GM19239 (cell line): ENCODE measurements at regions not wholly inside any gene's neighbourhood (a gene's known extent, or its start where the extent isn't known, plus 50 kb on each side); places are given as distances from the start of the nearest gene placed in this dataset.
"Not testable (repeated sequence)": the region's sequence is repeated elsewhere in the genome, so short reads cannot be mapped to it uniquely, and the experiment has no call there.

Source experiments
- DNase-seq: peaks from one replicate; pipeline ENCODE4 v3.0.0; 2011; ENCODE audit warnings: low spot score; ENCODE audit not compliant: insufficient read length
- FAIRE-seq: peaks from 2 replicates; lab custom pipeline; 2011; peaks lifted over from hg19 to GRCh38; lab: Jason Lieb, UNC

DNA sequence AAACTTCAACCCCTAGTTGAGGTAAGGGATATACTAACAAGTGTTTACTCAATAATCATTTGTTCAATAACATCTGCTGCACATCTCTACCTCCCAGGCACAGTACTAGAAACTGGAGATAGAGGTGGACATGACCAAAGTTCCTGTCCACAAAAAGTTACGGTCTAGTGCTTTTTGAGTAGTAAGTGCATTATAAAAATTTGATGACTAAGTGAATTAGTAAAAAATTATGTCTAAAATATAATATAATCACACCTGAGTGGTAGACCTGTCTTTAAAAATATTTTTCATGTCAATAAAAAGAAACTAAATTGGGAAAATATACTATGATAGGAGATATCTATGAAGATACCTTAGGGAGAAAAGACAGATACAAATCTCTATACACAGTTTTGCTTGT lies 121.5 kb upstream of the FHIT start:
- FAIRE-seq (no peak), DNase-seq (no peak)

DNA sequence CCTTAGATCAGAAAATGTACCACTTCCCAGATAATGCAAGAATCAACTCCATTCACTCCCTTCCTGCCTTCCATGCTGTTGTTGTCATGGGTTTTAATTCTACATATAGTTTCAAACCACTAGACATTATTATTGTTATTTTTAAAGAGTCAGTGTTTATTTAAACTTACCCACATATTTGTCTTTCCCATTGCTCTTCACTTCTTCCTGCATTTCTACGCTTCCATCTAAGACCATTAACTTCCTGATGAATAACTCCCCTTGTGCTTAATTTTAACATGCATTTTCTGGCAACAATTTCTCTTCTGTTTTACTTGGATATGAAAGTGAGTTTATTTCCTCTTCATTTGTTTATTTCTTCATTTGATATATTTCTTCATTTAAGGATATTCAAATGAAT lies 127.1 kb upstream of the FHIT start:
- FAIRE-seq (no peak), DNase-seq (no peak)

DNA sequence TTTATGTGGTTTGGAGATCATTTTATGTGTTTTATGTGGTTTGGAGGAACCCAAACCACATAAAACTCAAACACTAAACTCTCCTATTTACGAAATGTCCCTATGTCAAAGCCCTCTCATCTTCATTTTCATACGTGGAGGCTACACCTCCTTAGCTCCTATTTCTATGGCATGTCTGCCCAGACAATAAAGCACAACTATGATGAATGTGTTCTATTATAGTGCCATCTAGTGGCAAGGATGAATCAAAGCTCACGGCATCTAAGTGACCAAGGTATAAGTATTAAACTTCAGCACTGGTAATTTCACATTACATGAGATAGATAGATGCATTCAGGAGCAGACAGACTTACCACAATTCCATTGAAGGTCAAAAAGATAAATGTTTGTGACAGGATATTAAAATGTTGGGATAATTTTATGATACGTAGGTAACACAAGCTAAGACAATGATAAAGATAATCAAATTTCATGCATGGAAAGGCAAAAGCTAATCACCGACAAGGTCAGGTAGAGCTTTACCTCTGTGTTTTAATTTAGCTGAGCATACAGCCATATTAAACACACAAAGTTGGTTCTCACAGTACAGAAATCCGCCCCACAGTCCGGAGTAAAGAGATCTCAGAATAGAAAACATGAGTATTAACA lies 130.6 kb upstream of the FHIT start:
- FAIRE-seq: peak; percentile 96
- DNase-seq: peak; percentile 30

DNA sequence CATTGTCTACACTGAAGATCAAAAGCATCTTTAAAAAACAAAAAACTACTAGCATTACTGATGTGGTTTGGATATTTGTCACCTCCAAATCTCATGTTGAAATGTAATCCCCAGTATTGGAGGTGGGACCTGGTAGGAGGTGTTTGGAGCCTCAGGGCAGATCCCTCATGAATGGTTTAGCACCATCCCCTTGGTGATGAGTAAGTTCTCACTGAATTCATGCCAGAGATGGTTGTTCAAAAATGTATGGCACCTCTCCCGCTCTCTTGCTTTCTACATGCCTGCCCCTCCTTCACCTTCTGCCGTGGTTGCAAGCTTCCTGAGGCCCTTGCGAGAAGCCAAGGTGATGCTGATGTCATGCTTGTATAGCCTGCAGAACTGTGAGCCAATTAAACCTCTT lies 136.6 kb upstream of the FHIT start:
- no peak for FAIRE-seq

DNA sequence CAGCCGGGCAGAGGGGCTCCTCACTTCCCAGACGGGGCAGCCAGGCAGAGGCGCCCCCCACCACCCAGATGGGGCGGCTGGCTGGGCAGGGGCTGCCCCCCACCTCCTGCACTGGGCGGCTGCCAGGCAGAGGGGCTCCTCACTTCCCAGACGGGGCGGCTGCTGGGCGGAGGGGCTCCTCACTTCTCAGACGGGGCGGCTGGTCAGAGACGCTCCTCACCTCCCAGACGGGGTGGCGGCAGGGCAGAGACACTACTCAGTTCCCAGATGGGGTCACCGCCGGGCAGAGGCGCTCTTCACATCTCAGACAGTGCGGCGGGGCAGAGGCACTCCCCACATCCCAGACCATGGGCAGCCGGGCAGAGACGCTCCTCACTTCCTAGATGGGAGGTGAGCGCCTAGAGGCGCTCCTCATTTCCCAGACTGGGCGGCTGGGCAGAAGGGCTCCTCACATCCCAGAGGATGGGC lies 142.3 kb upstream of the FHIT start:
- FAIRE-seq, DNase-seq: not testable (repeated sequence)

More for the DNA sequence above, 136.6 kb upstream of the FHIT start:
- DNase-seq: no peak

DNA sequence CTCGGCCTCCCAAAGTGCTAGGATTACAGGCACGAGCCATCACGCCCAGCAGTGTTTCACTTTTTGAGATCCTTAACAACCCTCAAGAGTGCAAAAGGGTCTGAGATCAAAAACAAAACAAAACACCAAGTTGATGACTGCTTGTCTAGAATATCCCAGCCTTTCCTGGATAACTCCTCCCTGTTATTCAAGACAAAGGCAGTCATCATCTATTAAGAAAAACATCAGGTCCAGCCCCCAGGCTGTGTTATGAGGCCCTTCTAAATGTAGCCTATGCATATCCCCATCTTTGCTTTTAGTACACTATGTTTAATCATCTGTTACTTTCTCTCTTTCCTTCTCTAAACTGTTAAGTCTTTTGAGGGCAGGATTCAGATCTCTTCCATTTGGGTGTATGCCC lies 150.1 kb upstream of the FHIT start:
- FAIRE-seq (no peak), DNase-seq (no peak)

DNA sequence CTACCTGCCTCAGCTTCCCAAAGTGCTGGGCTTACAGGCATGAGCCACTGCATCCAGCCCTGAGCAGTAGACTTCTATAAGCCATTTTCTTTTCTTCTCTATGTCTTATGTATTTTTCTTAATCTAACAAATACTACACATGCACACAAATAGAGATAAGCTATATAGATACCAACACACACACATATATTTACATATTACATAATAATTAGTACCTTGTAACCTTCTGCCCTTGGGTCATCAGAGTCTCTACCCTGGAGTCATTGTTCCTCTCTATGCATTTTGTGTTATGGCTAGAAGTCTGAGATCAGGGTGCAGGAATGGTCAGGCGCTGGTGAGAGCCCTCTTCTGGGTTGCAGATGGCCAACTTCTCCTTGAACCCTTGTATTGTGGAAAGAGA lies 154.0 kb upstream of the PTPRG start:
- FAIRE-seq: no peak
- DNase-seq: no peak

DNA sequence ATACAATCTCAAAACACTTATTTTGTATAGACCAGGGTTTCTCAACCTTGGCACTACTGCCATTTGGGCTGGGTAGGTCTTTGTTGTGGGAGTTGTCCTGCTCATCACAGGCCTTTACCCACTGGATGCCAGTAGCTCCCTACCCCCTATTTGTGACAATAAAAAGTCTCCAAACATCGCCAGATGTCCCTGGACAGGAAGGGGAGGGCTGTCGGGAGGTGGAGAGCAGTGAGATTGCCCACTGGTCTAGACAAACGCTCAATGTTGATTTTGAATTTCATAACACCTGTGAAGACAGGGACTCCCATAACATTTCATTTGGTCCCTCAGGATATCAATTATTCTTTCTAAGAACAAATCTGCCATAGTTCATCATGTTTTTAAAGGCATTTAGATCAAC lies 151.7 kb upstream of the PTPRG start:
- FAIRE-seq: no peak
- DNase-seq: no peak

DNA sequence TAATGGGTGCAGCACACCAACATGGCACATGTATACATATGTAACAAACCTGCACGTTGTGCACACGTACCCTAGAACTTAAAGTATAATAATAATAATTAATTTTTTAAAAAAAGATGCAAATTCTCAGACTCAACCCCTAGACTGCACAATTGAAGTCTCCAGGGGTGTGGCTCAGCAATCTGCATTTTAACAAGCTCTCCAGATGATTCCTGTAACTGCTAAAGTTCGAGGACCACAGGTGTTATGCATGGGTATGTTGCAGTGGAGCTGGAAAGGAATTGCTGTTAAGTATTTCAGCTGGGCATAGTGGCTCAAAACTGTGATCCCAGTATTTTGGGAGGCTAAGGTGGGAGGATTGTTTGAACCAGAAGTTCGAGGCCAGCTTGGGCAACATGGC lies 151.0 kb upstream of the PTPRG start:
- not testable (repeated sequence) for FAIRE-seq, DNase-seq

DNA sequence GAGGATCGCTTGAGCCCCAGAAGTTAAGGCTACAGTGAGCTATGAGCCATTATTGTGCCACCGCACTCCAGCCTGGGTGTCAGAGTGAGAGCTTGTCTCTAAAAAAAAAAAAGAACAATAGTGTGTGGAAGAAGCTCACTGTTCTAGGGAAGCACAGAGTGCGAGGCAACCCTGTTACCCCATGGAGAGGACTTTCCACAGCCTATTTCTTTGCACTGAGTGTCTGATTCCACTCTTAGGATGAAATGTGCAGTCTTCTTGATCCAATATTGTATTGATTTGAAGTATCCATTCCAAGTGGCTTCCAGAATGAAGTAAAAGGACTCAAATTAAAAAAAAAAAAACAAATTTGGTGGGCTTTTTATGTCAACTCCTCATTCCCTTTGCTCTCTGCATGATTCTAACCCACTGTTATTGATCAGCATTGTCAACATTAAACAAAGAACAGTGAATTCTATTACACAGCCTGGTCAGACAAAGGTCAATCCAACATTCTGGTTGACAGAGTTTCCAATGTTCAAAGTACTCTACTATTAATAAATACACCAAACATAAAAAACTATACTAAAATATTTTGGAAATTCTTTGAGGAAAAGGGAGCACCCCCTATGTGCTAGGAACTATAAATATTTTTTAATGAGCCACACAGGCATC lies 150.2 kb upstream of the PTPRG start:
- DNase-seq (no peak), FAIRE-seq (no peak)

DNA sequence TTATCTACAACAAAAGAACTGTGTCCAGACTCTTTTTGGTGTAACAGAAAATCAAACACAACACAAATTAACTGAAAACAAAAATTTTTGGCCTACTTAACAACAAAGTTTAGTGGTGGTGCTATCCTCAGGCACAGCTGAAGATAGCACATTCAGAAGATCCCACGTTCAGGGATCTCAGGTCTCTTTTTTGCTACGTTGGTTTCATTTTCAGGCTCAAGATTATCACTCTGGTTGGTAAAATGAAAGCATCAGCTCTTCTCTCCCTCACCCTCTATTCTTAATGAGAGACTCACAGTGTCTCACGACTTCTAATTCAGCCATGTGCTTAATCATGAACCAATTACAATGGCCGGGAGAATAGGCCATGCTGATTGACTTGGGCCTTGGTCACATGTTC lies 146.9 kb upstream of the PTPRG start:
- FAIRE-seq (no peak), DNase-seq (no peak)

DNA sequence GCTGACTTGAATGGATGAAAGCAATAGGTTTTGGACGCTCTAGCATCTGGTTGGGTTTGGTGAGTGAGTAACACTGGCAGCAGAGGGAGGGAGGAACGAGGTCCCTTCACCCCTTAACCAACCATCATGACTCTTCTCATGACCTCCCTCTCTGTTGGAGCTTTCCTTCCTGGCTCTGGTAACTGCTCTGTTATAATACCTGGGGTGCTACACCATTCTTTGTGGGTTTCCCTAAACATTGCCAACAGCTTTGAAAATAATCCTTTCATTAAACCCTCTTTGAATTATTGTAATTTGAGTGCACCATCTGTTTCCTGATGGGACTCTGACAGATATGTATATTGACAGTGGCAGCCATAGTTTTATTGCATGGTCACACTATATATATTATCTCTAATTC lies 146.2 kb upstream of the PTPRG start:
- DNase-seq (no peak), FAIRE-seq (no peak)

DNA sequence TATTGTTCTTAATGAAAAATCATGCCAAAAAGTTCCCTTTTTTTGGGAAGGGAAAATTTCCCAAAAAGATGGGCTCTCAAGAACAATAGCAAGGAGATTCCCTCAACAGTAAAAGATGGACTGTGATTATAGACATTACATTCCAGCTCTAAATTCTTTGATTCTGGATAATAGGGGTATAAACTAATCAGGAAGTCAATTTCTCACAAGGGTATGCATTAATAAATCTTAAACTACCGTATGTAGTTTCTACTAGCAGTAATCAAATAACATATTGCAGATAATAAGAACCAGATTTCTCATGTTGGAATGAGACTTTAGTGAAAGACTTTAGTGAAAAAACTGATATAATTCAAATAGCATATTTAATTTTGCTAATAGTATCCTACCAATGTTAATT lies 144.8 kb upstream of the PTPRG start:
- no peak for FAIRE-seq
- no peak for DNase-seq

DNA sequence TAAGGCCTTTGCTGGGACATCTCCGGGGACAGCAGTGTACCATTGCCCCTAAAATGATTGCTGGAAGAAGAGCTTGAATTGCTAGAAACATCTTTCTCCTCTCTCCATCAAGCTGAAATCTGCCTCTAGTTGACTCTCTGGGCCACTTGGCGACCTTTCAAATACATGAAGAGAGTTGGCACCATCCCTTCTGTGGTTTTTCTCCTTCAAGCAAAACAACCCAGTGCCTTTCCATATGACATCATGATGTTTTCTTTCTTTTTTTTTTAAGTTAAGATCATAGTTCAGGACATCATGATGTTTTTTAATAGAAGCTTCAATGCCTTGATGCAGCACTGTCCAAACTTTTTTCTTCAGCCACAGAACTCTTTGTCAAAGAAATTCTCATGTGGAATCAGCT lies 144.0 kb upstream of the PTPRG start:
- DNase-seq (no peak), FAIRE-seq (no peak)

DNA sequence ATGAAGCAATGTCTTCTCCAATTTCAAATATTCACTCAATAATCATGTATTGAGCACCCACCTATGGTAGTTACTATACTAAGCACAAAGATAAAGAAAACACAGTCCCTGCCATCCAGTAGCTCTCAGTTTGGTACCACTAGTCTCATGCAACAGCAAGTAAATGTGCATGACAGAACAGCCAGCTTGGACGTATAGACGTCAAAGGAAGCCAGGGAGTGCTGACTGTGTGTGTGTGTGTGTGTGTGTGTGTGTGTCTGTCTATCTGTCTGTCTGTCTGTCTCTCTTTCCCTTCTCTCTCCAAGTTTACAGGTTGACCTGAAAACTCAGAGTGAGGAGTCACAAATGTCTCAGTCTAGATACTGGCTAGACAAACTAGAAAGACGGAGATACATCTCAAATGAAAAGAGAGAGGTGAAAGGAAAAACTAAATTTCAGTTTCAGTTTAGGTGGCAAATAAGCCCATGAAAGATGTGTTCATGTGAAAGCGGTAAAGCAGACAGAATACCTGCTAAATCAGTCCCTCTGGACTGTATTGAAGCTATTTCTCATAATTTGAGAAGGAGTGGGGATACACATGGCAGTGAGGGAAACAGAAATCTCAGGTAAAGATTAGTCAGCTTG lies 141.1 kb upstream of the PTPRG start:
- FAIRE-seq (peak; percentile 73), DNase-seq (peak; percentile 9)

DNA sequence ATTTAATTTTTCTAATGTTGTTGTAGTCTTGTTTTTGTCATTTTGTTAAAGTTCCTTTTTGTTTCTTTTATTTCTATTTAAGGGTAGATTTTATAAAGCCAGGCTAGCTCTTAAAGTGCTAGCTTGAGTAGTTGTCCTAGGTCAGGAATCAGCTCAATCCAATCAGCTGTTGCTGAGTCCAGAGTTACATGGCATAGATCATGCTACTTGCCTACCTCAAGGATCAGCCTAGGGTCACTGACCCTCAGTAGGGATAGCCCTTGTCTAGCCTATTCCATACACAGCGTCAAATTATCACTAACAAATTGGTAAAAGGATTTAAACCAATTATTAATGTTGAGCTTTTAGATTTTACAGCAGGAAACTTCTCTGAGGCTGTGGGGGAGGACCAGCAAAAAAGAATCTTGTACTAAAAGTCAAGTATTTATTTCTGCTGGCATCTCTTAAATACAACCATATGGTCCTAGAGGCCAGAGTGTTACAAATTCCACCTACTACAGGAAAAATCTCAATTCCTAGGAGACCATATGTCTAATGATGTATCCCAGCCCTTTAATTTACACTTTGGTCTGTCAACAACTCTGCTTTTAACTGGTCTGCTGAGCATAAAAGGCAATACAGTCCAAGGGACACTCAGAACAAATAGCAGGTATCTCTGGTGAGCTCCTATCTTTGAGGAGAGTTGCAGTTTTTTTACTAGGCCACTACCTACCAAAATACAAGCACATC lies 138.3 kb upstream of the PTPRG start:
- DNase-seq: no peak
- FAIRE-seq: no peak

DNA sequence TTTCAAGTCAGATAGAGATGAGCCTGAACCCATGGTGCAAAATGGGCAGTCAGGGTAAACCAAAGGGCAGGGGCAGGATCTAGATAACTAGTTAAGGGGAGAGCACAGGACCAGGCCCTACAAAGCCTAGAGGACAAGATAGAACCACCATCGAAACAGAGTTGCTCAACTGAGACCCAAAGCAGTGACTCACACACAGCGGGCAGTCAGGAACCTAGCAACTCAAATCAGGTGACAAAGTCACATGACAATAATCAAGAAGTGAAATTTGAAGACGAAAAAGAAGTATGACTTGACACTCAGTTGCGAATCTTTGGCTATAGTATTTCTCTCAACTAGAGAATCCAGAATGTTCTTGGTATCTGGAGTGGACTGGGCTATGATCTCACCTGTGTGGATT lies 136.0 kb upstream of the PTPRG start:
- DNase-seq (no peak), FAIRE-seq (no peak)

DNA sequence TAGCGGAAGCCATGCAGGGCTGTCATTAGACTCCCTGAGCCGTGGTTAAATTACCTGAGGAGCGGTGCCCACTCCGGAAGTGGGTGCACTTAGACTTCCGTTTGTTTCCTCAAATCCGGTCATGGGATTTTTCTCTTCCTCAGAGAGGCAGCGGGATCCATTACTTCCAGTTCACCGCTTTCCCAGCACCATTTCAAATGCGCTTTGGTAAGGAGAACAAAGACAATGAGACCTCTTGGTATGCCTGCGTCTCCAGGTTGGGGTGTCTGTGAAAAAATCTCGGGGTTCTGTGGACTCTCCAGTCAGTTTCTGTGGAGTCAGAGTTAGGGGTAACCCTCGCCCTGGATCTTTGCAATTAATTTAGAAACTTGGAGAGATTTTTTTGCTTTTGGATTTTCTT lies 132.3 kb upstream of the PTPRG start:
- DNase-seq (no peak), FAIRE-seq (no peak)

DNA sequence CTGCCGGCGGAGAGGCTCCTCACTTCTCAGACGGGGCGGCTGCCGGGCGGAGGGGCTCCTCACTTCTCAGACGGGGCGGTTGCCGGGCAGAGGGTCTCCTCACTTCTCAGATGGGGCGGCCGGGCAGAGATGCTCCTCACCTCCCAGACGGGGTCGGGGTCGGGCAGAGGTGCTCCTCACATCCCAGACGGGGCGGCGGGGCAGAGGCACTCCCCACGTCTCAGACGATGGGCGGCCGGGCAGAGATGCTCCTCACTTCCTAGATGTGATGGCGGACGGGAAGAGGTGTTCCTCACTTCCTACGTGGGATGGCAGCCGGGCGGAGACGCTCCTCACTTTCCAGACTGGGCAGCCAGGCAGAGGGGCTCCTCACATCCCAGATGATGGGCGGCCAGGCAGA lies 126.5 kb upstream of the PTPRG start:
- not testable (repeated sequence) for FAIRE-seq

DNA sequence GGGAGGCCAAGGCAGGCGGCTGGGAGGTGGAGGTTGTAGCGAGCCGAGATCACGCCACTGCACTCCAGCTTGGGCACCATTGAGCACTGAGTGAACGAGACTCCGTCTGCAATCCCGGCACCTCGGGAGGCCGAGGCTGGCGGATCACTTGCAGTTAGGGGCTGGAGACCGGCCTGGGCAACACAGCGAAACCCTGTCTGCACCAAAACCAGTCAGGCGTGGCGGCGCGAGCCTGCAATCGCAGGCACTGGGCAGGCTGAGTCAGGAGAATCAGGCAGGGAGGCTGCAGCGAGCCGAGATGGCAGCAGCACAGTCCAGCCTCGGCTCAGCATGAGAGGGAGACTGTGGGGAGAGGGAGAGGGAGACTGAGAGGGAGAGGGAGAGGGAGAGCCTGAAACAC lies 126.0 kb upstream of the PTPRG start:
- FAIRE-seq, DNase-seq: not testable (repeated sequence)

More for the DNA sequence above, 126.5 kb upstream of the PTPRG start:
- not testable (repeated sequence) for DNase-seq
